Loucy (cell line): ENCODE measurements at regions not wholly inside any gene's neighbourhood (a gene's known extent, or its start where the extent isn't known, plus 50 kb on each side); places are given as distances from the start of the nearest gene placed in this dataset.
A peak's percentile ranks its signal among the peaks of the same experiment; 100 is the strongest.

Source experiments
- H2AFZ ChIP-seq: fragments of 200-600 bp; sonication (generic); 2 replicates; pipeline ENCODE4 v1.6.0; 2016; ENCODE audit warnings: antibody characterized with exemption, mild to moderate bottlenecking, low read length, moderate library complexity
- H3F3A ChIP-seq: fragments of 200-600 bp; 2 replicates; pipeline ENCODE4 v1.6.0; 2016; ENCODE audit warnings: antibody characterized with exemption, low read depth, mild to moderate bottlenecking
- H3K27me3 ChIP-seq: fragments of 200-600 bp; sonication (generic); 2 replicates; pipeline ENCODE4 v1.6.1; 2014; ENCODE audit warnings: low read length, mild to moderate bottlenecking; ENCODE audit not compliant: insufficient read depth, poor library complexity, severe bottlenecking
- H3K36me3 ChIP-seq: fragments of 200-600 bp; sonication (generic); 2 replicates; pipeline ENCODE4 v1.6.1; 2016; ENCODE audit warnings: low read length; ENCODE audit not compliant: insufficient read depth
- H3K4me1 ChIP-seq: fragments of 200-600 bp; sonication (generic); 2 replicates; pipeline ENCODE4 v1.5.1; 2014; ENCODE audit warnings: low read length, mild to moderate bottlenecking; ENCODE audit not compliant: insufficient read depth, poor library complexity, severe bottlenecking
- H3K4me2 ChIP-seq: fragments of 200-600 bp; sonication (generic); 2 replicates; pipeline ENCODE4 v1.6.0; 2014; ENCODE audit warnings: antibody characterized with exemption, low read length, low read depth, mild to moderate bottlenecking; ENCODE audit not compliant: poor library complexity, severe bottlenecking
- H3K4me3 ChIP-seq: fragments of 200-600 bp; sonication (generic); 2 replicates; pipeline ENCODE4 v1.5.1; 2014; ENCODE audit warnings: low read length, mild to moderate bottlenecking, mixed read lengths; ENCODE audit not compliant: poor library complexity, severe bottlenecking
- H3K79me2 ChIP-seq: fragments of 200-600 bp; sonication (generic); 2 replicates; pipeline ENCODE4 v1.6.1; 2014; ENCODE audit warnings: low read length; ENCODE audit not compliant: insufficient read depth
- H3K9ac ChIP-seq: fragments of 200-600 bp; sonication (generic); 2 replicates; pipeline ENCODE4 v1.6.0; 2014; ENCODE audit warnings: mild to moderate bottlenecking, low read depth, low read length, moderate library complexity; ENCODE audit not compliant: poor library complexity, severe bottlenecking
- H3K9me2 ChIP-seq: fragments of 200-600 bp; sonication (generic); replicated peaks from 2 replicates; pipeline ENCODE4 v1.6.1; 2016; ENCODE audit warnings: low read depth, low read length, mixed read lengths
- H3K9me3 ChIP-seq: fragments of 200-600 bp; sonication (generic); 2 replicates; pipeline ENCODE4 v1.6.1; 2014; ENCODE audit warnings: mild to moderate bottlenecking, antibody characterized with exemption, low read length, low read depth; ENCODE audit not compliant: insufficient read depth
- H4K20me1 ChIP-seq: fragments of 200-600 bp; sonication (generic); 2 replicates; pipeline ENCODE4 v1.6.0; 2014; ENCODE audit warnings: antibody characterized with exemption, low read length, mild to moderate bottlenecking; ENCODE audit not compliant: insufficient read depth, poor library complexity, severe bottlenecking
- EZH2phosphoT487 ChIP-seq: fragments of 200-600 bp; IDR thresholded peaks from 2 replicates; pipeline ENCODE4 v1.6.1; 2018; ENCODE audit warnings: antibody characterized with exemption, mild to moderate bottlenecking, moderate library complexity, borderline replicate concordance
- TF ChIP-seq, protein P1 (sequence below): fragments of 200-600 bp; sonication (generic); conservative IDR thresholded peaks from 2 replicates; pipeline ENCODE4 v1.5.1; 2014; ENCODE audit warnings: mild to moderate bottlenecking, antibody characterized with exemption, low read length

DNA sequence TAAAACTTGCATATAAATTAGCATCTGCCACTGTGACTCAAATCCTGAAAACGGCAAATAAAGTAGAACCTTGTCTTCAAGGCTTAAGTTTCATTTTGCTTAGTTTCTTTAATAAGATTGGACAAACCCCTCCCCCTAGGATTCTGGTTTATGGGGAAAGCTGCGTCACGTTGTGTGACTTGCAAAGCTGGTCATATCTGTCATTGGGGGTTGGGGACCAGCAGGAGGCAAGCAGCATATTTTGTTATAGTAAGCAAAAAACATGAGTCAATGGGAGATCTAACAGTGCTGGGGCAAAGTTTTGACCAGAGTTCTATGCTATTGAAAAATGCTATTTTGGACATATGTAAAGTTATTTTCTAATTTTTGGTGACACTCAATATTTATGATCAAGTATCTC is 407.3 kb downstream of the PCDH18 start:
- Histone ChIP-seq H3K9me2 (no peaks in the 10 kb centered on the region), H3K9ac (no peak overlapping the region), H4K20me1 (no peaks in the 10 kb centered on the region), H3K4me1 (no peaks in the 10 kb centered on the region), H3F3A (no peaks in the 10 kb centered on the region), H3K9me3 (no peaks in the 10 kb centered on the region), H2AFZ (no peak overlapping the region), H3K4me3 (no peak overlapping the region), H3K27me3 (no peaks in the 10 kb centered on the region), H3K4me2 (no peak overlapping the region), H3K36me3 (no peaks in the 10 kb centered on the region), H3K79me2 (no peaks in the 10 kb centered on the region)
- TF ChIP-seq, protein P1, sequence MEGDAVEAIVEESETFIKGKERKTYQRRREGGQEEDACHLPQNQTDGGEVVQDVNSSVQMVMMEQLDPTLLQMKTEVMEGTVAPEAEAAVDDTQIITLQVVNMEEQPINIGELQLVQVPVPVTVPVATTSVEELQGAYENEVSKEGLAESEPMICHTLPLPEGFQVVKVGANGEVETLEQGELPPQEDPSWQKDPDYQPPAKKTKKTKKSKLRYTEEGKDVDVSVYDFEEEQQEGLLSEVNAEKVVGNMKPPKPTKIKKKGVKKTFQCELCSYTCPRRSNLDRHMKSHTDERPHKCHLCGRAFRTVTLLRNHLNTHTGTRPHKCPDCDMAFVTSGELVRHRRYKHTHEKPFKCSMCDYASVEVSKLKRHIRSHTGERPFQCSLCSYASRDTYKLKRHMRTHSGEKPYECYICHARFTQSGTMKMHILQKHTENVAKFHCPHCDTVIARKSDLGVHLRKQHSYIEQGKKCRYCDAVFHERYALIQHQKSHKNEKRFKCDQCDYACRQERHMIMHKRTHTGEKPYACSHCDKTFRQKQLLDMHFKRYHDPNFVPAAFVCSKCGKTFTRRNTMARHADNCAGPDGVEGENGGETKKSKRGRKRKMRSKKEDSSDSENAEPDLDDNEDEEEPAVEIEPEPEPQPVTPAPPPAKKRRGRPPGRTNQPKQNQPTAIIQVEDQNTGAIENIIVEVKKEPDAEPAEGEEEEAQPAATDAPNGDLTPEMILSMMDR = no peak
- no peak for TF ChIP-seq EZH2phosphoT487

DNA sequence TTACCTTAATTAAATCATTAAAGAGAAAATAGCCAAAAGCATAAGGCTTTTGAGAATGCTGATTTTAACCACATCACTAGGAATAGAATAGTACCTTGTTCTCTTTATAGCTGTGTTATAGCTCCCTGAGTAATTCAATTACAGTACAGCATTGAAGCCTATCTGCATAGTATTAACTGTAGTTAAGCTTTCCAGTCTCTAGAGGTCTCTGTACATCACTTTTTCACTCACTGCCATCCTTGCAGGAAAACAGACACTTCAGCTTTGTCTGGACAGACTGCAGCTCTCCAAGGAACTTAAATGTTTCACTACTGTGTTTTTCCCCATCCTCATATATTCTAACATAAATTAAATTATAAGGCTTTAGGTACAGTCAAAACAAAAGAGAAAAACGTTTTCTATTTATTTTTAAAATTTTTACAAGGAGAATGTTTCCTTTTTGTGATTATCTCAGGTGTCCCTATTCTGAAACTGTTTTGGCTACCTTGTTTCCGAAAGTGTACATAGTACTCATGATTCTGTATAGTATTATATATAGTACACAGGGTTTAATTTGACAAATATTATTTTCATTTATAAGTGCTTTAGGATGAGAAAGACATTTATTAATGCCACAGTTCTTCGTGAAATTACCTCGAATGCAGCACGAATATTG is 407.9 kb downstream of the PCDH18 start:
- Histone ChIP-seq H3K9me2 (no peaks in the 10 kb centered on the region), H3K9ac (no peak overlapping the region), H3K27me3 (no peaks in the 10 kb centered on the region), H3K79me2 (no peaks in the 10 kb centered on the region), H3K9me3 (no peaks in the 10 kb centered on the region), H3K4me2 (no peak overlapping the region), H4K20me1 (no peaks in the 10 kb centered on the region), H2AFZ (no peak overlapping the region), H3F3A (no peaks in the 10 kb centered on the region), H3K36me3 (no peaks in the 10 kb centered on the region), H3K4me1 (no peaks in the 10 kb centered on the region), H3K4me3 (no peak overlapping the region)
- TF ChIP-seq, protein P1 = peak; percentile 71
- TF ChIP-seq EZH2phosphoT487 = no peak

DNA sequence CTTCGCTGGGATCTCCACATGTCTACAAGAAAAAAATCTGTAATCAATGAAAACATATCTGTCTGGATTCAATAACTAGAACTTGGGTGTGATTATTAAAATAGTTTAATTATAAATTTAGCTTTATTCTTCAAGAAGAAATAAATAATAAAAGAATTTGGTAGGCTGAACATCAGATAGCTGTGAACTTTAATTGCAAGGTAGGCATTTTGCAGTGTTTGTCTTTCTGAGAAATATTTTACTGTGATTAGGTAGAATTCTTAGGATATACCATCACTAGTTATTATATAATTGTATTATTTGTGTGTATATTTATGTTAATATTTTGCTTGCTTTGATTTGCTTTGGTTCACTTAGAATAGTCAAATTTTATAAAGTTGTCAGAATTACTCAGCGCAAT is 409.4 kb downstream of the PCDH18 start:
- TF ChIP-seq, protein P1 = no peak
- no peak for TF ChIP-seq EZH2phosphoT487
- H3K9me3 ChIP-seq = no peaks in the 10 kb centered on the region
- H3F3A ChIP-seq = no peaks in the 10 kb centered on the region
- H3K4me3 ChIP-seq = no peak overlapping the region
- H3K9me2 ChIP-seq = no peaks in the 10 kb centered on the region
- no peaks in the 10 kb centered on the region for H3K36me3 ChIP-seq
- no peak overlapping the region for H3K4me2 ChIP-seq
- no peaks in the 10 kb centered on the region for H4K20me1 ChIP-seq
- H3K4me1 ChIP-seq = no peaks in the 10 kb centered on the region
- no peaks in the 10 kb centered on the region for H3K27me3 ChIP-seq
- H3K79me2 ChIP-seq = no peaks in the 10 kb centered on the region
- no peak overlapping the region for H3K9ac ChIP-seq
- no peak overlapping the region for H2AFZ ChIP-seq
